ENCODE measurements at regions not wholly inside any gene's neighbourhood (a gene's known extent, or its start where the extent isn't known, plus 50 kb on each side); places are given as distances from the start of the nearest gene placed in this dataset.

- DNase-seq (ENCODE audit: extremely low read depth in 1 of 2, low read depth in 1 of 2), result no peak
These were observed 716.0 kb downstream of the KCTD16 start for GRCh38 chr5:144886668-144887067.

- DNase-seq (ENCODE audit: extremely low read depth in 1 of 2, low read depth in 1 of 2), result no peak
These were observed 712.1 kb downstream of the KCTD16 start for GRCh38 chr5:144882739-144883283.

GRCh38 chr5:144880513-144880912 lies 709.8 kb downstream of the KCTD16 start:
- no peak for DNase-seq (ENCODE audit: extremely low read depth in 1 of 2, low read depth in 1 of 2)

GRCh38 chr5:144876990-144877389 lies 706.3 kb downstream of the KCTD16 start:
- DNase-seq (ENCODE audit: extremely low read depth in 1 of 2, low read depth in 1 of 2), result no peak

GRCh38 chr5:144873076-144873475 lies 702.4 kb downstream of the KCTD16 start:
- no peak for DNase-seq (ENCODE audit: extremely low read depth in 1 of 2, low read depth in 1 of 2)

- no peak for DNase-seq (ENCODE audit: extremely low read depth in 1 of 2, low read depth in 1 of 2)
These were observed 693.4 kb downstream of the KCTD16 start for GRCh38 chr5:144864118-144864517.

GRCh38 chr5:144857454-144857853 lies 686.8 kb downstream of the KCTD16 start:
- DNase-seq (ENCODE audit: extremely low read depth in 1 of 2, low read depth in 1 of 2), result no peak

- DNase-seq (ENCODE audit: extremely low read depth in 1 of 2, low read depth in 1 of 2), result no peak
These were observed 673.4 kb downstream of the KCTD16 start for GRCh38 chr5:144844086-144844485.

GRCh38 chr5:144832416-144832815 lies 661.7 kb downstream of the KCTD16 start:
- DNase-seq (ENCODE audit: extremely low read depth in 1 of 2, low read depth in 1 of 2), result no peak

- DNase-seq (ENCODE audit: extremely low read depth in 1 of 2, low read depth in 1 of 2), result no peak
These were observed 661.0 kb downstream of the KCTD16 start for GRCh38 chr5:144831650-144832049.

GRCh38 chr5:144822503-144822902 lies 651.8 kb downstream of the KCTD16 start:
- DNase-seq (ENCODE audit: extremely low read depth in 1 of 2, low read depth in 1 of 2), result no peak

GRCh38 chr5:144820278-144820677 lies 649.6 kb downstream of the KCTD16 start:
- no peak for DNase-seq (ENCODE audit: extremely low read depth in 1 of 2, low read depth in 1 of 2)

GRCh38 chr5:144815131-144815530 lies 644.5 kb downstream of the KCTD16 start:
- DNase-seq (ENCODE audit: extremely low read depth in 1 of 2, low read depth in 1 of 2), result no peak

- DNase-seq (ENCODE audit: extremely low read depth in 1 of 2, low read depth in 1 of 2), result no peak
These were observed 642.1 kb downstream of the KCTD16 start for GRCh38 chr5:144812763-144813162.

- no peak for DNase-seq (ENCODE audit: extremely low read depth in 1 of 2, low read depth in 1 of 2)
These were observed 629.5 kb downstream of the KCTD16 start for GRCh38 chr5:144800169-144800568.

GRCh38 chr5:144798595-144798994 lies 627.9 kb downstream of the KCTD16 start:
- DNase-seq (ENCODE audit: extremely low read depth in 1 of 2, low read depth in 1 of 2), result no peak

- no peak for DNase-seq (ENCODE audit: extremely low read depth in 1 of 2, low read depth in 1 of 2)
These were observed 624.2 kb downstream of the KCTD16 start for GRCh38 chr5:144794922-144795321.

GRCh38 chr5:144788556-144788955 lies 617.9 kb downstream of the KCTD16 start:
- no peak for DNase-seq (ENCODE audit: extremely low read depth in 1 of 2, low read depth in 1 of 2)

- DNase-seq (ENCODE audit: extremely low read depth in 1 of 2, low read depth in 1 of 2), result no peak
These were observed 617.4 kb downstream of the KCTD16 start for GRCh38 chr5:144788046-144788445.

GRCh38 chr5:144779368-144779767 lies 608.7 kb downstream of the KCTD16 start:
- DNase-seq (ENCODE audit: extremely low read depth in 1 of 2, low read depth in 1 of 2), result no peak

GRCh38 chr5:144778561-144778960 lies 607.9 kb downstream of the KCTD16 start:
- DNase-seq (ENCODE audit: extremely low read depth in 1 of 2, low read depth in 1 of 2), result no peak

- no peak for DNase-seq (ENCODE audit: extremely low read depth in 1 of 2, low read depth in 1 of 2)
These were observed 603.5 kb downstream of the KCTD16 start for GRCh38 chr5:144774197-144774596.

GRCh38 chr5:144773628-144774027 lies 603.0 kb downstream of the KCTD16 start:
- no peak for DNase-seq (ENCODE audit: extremely low read depth in 1 of 2, low read depth in 1 of 2)
